ENCODE measurements at regions not wholly inside any gene's neighbourhood (a gene's known extent, or its start where the extent isn't known, plus 50 kb on each side); places are given as distances from the start of the nearest gene placed in this dataset.
"Not testable (repeated sequence)": the region's sequence is repeated elsewhere in the genome, so short reads cannot be mapped to it uniquely, and the experiment has no call there.

- DNase-seq = not testable (repeated sequence)
These were observed 352.0 kb downstream of the OR4F29 start for GRCh38 chr1:99481-99880.

DNA sequence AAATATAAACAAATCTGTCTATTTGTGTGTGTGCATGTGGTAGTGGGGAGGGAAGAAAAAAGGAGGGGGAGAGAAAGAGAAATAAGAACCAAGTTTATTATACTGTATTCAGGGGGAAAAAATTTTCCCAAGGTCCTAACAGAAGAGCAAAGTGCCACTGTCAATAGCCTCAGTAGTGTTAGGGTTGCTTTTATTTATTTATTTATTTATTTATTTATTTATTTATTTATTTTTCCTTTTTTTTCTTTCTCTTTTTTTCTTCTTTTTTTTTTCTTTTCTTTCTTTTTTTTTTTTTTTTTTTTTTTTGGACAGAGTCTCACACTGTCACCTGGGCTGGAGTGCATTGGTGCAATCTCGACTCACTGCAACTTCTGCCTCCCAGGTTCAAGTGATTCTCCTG lies 352.7 kb downstream of the OR4F29 start:
- DNase-seq = not testable (repeated sequence)

- DNase-seq = not testable (repeated sequence)
These were observed 360.2 kb downstream of the OR4F29 start for GRCh38 chr1:91279-91678.

DNA sequence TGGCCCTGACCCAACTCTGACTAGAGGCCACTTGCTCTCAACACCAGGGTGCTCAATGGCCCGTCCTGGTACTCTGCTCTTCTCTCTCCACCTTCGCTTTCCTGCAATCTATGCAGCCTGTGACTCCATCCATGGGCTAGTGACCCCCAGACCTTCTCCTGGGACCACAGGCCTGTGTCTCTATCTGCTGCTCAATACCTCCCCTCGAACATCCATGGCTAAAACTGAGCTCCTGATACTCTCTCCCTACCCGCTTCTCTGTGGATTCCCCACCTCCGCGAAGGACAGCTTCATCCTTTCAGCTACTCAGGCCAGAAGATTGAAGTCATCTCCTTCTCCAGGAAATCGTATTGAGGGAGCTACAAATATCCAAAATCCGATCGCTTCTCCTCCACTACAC lies 363.4 kb downstream of the OR4F29 start:
- DNase-seq = not testable (repeated sequence)

DNA sequence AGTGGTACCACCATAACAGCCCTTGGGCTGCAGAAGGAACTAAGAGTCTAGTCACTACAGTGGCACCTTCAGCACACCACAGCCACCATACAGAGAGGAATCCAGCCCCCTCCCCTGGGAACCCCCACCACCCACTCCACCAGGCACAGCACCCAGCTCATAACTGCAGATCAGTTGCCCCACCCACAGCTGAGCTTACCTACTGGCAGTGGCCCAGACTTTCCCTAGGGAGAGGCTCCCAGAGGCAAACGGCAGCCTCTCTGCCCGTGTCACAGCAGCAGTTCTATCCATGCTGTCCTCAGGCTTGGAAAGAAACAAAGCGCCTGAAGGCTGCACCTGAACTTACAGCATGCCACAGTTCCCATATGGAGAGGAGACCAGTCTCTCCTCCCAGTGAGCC lies 372.3 kb downstream of the OR4F29 start:
- not testable (repeated sequence) for DNase-seq

GRCh38 chr1:65119-65518 lies 386.4 kb downstream of the OR4F29 start, which contains the start of gene OR4F5:
Gene OR4F5 (plus strand): TSS chr1:65419.
- DNase-seq = not testable (repeated sequence)

- not testable (repeated sequence) for DNase-seq
These were observed 395.4 kb downstream of the OR4F29 start for GRCh38 chr1:56014-56531.

DNA sequence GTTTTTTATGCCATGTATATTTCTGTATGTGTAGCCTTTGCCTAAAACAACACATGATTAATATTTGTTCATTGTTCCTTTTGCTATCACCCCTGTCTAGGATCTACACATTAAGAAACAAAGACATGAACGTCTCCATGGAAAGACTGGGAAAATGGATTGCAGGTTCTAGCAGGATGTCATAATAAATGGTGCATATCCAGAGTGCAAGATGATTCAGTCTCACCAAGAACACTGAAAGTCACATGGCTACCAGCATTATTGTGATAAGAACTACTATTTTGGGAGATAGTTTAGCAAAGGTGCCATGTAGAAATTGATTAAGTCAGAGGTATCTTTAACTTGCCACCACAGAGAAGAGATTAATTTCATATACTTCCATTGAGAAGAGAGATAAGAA lies 398.3 kb downstream of the OR4F29 start:
- not testable (repeated sequence) for DNase-seq

DNA sequence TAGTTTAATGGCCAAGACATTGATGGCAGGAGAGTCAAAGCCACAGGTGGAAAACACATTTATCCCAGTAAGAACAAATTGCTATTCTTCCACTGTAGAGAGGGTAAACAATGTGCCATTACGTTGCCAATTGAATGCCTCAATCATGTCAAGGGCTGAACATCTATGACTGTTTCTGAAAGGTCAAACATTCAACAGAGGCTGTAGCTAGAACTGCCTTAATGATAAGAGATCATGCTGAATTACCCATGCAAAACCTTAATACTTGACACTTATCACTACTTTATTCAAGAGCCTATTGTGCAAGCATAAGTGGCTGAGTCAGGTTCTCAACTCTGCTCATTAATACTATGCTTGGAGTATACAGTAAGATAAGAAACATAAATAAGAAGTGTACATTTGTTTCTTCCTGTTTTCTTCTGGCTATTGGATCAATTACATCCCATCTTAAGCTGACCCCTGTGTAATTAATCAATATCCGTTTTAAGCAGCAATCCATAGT lies 409.5 kb downstream of the OR4F29 start:
- not testable (repeated sequence) for DNase-seq

DNA sequence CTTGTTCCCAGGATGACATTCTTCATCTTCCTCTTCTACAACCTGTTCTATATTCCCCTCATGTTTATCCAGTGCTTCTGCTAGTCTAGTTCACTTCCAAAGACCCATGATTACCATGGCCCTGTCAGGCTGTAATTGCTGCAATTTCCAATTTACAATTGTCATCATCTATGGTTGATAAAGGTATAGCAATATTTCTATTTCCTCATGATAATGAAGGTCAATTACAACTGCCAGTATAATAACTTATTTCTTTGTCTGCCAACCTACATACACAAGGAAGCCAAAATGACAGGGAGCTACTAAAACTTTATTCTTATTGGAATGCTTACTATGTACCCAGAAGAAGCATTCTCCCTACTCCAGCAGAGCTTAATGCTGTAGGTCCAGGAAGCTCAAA lies 410.3 kb downstream of the OR4F29 start:
- not testable (repeated sequence) for DNase-seq

- DNase-seq = not testable (repeated sequence)
These were observed 422.3 kb downstream of the OR4F29 start for GRCh38 chr1:29183-29582.

- DNase-seq = not testable (repeated sequence)
These were observed 434.2 kb downstream of the OR4F29 start for GRCh38 chr1:17298-17697.

- not testable (repeated sequence) for DNase-seq
These were observed 435.5 kb downstream of the OR4F29 start for GRCh38 chr1:16025-16424.

GRCh38 chr1:9941-10717 lies 441.3 kb downstream of the OR4F29 start:
- peak; percentile 16 for DNase-seq

All from stimulated activated CD4-positive, alpha-beta T cell treated with anti-CD3 and anti-CD28 coated beads, Interleukin-4, amount 100 ng/mL, for 1 hour (primary cell).